SU-DHL-6 (cell line): ENCODE measurements at regions not wholly inside any gene's neighbourhood (a gene's known extent, or its start where the extent isn't known, plus 50 kb on each side); places are given as distances from the start of the nearest gene placed in this dataset.

Source experiments
- H2AFZ ChIP-seq: fragments of 200-600 bp; sonication (generic); 2 replicates; pipeline ENCODE4 v1.6.1; 2014; ENCODE audit warnings: low read depth, mild to moderate bottlenecking, moderate library complexity, mixed read lengths, antibody characterized with exemption, low read length; ENCODE audit not compliant: severe bottlenecking
- H3F3A ChIP-seq: fragments of 200-600 bp; shearing (Covaris generic); 2 replicates; pipeline ENCODE4 v1.6.0; 2016; ENCODE audit warnings: antibody characterized with exemption, mild to moderate bottlenecking; ENCODE audit not compliant: insufficient read depth
- H3K27ac ChIP-seq: fragments of 200-600 bp; sonication (generic); 2 replicates; pipeline ENCODE4 v1.5.1; 2016; ENCODE audit warnings: low read depth, mild to moderate bottlenecking, low read length, moderate library complexity, mixed read lengths
- H3K27me3 ChIP-seq: fragments of 200-600 bp; sonication (generic), shearing (Covaris generic); 2 replicates; pipeline ENCODE4 v1.6.0; 2014; ENCODE audit warnings: mild to moderate bottlenecking, low read length
- H3K36me3 ChIP-seq: fragments of 200-600 bp; sonication (generic); 2 replicates; pipeline ENCODE4 v1.6.1; 2014; ENCODE audit warnings: mild to moderate bottlenecking, low read length, mixed read lengths
- H3K4me2 ChIP-seq: fragments of 300-600, 200-600 bp; shearing (Covaris generic), sonication (generic); 2 replicates; pipeline ENCODE4 v1.6.0; 2014; ENCODE audit warnings: low read length, low read depth, mild to moderate bottlenecking; ENCODE audit not compliant: poor library complexity, severe bottlenecking
- H3K4me3 ChIP-seq: fragments of 200-600 bp; sonication (generic); 2 replicates; pipeline ENCODE4 v1.5.1; 2014; ENCODE audit warnings: antibody characterized with exemption, low read length, mild to moderate bottlenecking, mixed read lengths; ENCODE audit not compliant: insufficient read depth, poor library complexity, severe bottlenecking
- H3K79me2 ChIP-seq: fragments of 200-600 bp; sonication (generic); 2 replicates; pipeline ENCODE4 v1.6.1; 2014; ENCODE audit warnings: mild to moderate bottlenecking, low read length, moderate library complexity; ENCODE audit not compliant: insufficient read depth
- H3K9ac ChIP-seq: fragments of 200-600 bp; sonication (generic); 2 replicates; pipeline ENCODE4 v1.7.0; 2014; ENCODE audit warnings: mild to moderate bottlenecking, low read length
- H3K9me2 ChIP-seq: fragments of 200-600 bp; sonication (generic); replicated peaks from 2 replicates; pipeline ENCODE4 v1.6.1; 2014; ENCODE audit warnings: low read length; ENCODE audit not compliant: insufficient read depth
- H3K9me3 ChIP-seq: fragments of 200-600 bp; sonication (generic); 2 replicates; pipeline ENCODE4 v1.6.1; 2014; ENCODE audit warnings: low read length, mixed read lengths; ENCODE audit not compliant: insufficient read depth
- H4K20me1 ChIP-seq: fragments of 200-600 bp; sonication (generic); 2 replicates; pipeline ENCODE4 v1.6.1; 2014; ENCODE audit warnings: low read depth, mild to moderate bottlenecking, antibody characterized with exemption, low read length, moderate library complexity, mixed read lengths
- CTCF ChIP-seq: fragments of 200-600 bp; sonication (generic); IDR thresholded peaks from one replicate; pipeline ENCODE4 v1.5.1; 2017; ENCODE audit warnings: antibody characterized with exemption, mild to moderate bottlenecking, low read length, moderate library complexity; ENCODE audit not compliant: insufficient read depth, poor library complexity, severe bottlenecking
- EZH2phosphoT487 ChIP-seq: fragments of 200-600 bp; sonication (generic), shearing (Covaris generic); conservative IDR thresholded peaks from 2 replicates; pipeline ENCODE4 v1.6.1; 2018; ENCODE audit warnings: mild to moderate bottlenecking, antibody characterized with exemption, low read length, moderate library complexity, mixed read lengths

- no peak overlapping the region for H3K4me3 ChIP-seq
- TF ChIP-seq EZH2phosphoT487: no peak
- no peak for TF ChIP-seq CTCF
- H3F3A ChIP-seq: no peaks in the 10 kb centered on the region
- no peaks in the 10 kb centered on the region for H3K9me3 ChIP-seq
- H3K27me3 ChIP-seq: no peaks in the 10 kb centered on the region
- no peak overlapping the region for H3K9ac ChIP-seq
- no peak overlapping the region for H3K27ac ChIP-seq
- no peaks in the 10 kb centered on the region for H3K9me2 ChIP-seq
- H3K79me2 ChIP-seq: no peaks in the 10 kb centered on the region
- H3K4me2 ChIP-seq: no peak overlapping the region
- H3K36me3 ChIP-seq: no peaks in the 10 kb centered on the region
- no peaks in the 10 kb centered on the region for H4K20me1 ChIP-seq
- no peak overlapping the region for H2AFZ ChIP-seq
Observed at GRCh38 chrX:109952050-109952449, 50.9 kb upstream of the TMEM164 start.

GRCh38 chrX:109952985-109953905 is 49.7 kb upstream of the TMEM164 start:
- no peak overlapping the region for H3K4me3 ChIP-seq
- H3K9me3 ChIP-seq: no peaks in the 10 kb centered on the region
- no peaks in the 10 kb centered on the region for H3F3A ChIP-seq
- no peaks in the 10 kb centered on the region for H4K20me1 ChIP-seq
- H3K36me3 ChIP-seq: no peaks in the 10 kb centered on the region
- no peaks in the 10 kb centered on the region for H3K79me2 ChIP-seq
- H3K27ac ChIP-seq: no peak overlapping the region
- no peak for TF ChIP-seq EZH2phosphoT487
- TF ChIP-seq CTCF: no peak
- H3K4me2 ChIP-seq: no peak overlapping the region
- no peaks in the 10 kb centered on the region for H3K9me2 ChIP-seq
- no peak overlapping the region for H3K9ac ChIP-seq
- H2AFZ ChIP-seq: no peak overlapping the region
- no peaks in the 10 kb centered on the region for H3K27me3 ChIP-seq
